Medulla oblongata (tissue), 1 donor: ENCODE measurements at regions not wholly inside any gene's neighbourhood (a gene's known extent, or its start where the extent isn't known, plus 50 kb on each side); places are given as distances from the start of the nearest gene placed in this dataset.

Experiments used
- DNase-seq: peaks from one replicate; pipeline ENCODE4 v3.0.0-alpha.2; 2015; ENCODE audit errors: extremely low spot score

DNA sequence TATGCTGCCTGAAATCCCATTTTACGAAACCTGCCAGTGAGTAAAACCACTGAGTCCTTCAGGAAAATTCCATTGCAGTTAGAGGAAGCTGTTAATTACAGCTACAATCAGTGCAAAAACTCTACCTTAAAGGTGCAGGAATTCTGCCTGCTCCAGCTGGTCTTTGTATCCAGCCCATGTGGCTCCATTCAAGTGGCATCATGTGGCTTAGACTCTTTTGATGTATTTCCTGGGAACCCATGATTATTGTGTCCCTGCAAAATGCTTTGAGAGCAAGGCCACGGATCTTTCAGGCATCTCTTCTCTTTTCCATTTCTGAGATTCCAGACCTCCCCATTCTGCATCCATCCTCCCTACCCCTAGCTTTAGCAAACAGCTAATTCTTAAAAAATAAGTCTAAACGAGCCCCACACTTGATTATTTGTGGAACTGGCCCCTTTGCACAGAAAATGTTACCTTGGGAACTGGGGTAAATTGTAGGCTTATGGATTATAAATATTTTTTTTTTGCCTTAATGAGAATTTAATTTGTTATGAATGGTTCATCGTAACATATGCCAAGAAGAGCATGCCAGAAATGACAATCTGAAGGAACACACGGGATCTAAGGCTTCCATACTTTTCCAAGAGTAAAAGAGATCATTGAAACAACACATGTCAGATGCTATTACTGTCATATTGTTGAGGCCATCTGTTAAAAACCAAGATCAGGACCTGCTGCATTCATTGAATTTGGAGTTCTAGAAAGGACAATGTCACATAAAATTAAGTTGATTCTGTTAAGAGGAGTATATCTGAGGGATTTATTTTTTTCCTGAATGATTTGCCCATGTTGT is 144.6 kb downstream of the TPH2 start:
- no peak for DNase-seq

DNA sequence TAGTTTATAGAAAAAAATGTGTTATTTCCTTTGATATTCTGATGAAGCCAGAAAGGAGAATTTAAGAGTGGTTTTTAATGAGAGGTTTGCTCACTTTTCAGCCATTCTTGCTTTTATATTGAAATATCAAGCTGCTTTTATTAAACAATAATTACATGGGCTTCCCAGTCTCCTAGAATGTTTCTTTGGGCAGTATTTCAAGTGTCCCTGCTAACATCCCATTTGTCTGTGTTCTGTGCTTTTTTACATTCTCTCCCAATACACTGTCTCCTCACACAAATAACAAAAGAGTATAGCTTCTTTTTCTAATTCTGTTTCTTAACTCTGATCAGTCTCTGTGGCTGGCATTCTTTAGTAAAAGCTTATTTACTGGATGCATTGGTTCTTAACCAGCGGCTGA is 145.4 kb downstream of the TPH2 start:
- no peak for DNase-seq

DNA sequence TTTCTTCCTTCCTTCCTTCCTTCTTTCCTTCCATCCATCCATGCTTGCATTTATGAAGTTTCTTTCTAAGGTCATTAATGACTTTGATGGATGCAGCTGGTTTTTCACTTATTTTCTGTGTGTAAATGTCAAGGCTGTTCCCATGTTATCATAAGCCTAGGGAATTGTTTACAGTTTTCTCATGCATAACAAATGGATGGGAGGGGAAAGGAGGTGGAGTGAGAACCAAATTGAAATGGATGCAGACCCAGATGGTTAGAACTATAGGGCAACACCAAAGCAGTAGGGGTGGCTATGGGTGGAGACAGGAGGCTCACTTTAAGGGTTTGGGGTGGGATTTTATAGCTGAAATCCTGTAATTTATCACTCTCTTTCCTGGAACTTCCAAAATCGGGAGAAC is 146.2 kb downstream of the TPH2 start:
- no peak for DNase-seq

DNA sequence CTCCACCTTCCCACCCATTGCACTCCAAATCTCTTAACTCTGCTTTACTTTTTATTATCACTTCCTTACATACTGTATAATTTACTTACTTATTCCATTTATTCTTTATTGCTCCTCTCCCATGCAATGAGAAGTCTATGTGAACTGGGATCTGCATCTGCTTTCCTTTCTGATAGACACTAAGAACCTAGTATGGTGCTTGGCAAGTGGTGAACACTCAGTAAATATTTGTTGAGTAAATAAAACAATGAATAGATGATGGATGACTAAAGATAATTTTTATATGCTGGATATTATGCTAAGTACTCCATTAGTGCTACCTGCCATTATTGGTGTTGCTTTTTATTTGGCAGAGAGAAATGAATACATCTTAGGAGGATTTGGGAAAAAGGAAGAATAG is 151.0 kb downstream of the TPH2 start:
- no peak for DNase-seq

DNA sequence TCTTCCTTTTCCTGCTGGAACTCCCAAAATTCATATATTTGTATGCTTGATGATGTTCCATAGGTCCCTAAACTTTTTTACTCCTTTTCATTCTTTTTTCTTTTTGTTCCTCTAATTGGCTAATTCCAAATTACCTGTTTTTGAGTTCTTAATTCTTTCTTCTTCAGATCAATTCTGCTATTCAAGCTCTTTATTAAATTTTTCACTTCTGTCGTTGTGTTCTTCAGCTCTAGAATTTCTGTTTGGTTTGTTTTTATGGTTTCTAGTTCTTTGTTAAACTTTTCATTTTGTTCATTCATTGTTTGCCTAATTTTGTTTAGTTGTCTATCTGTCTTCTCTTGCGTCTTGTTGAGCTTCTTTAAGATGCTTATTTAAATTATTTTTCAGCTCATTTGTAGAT is 154.8 kb downstream of the TPH2 start:
- DNase-seq, result no peak

DNA sequence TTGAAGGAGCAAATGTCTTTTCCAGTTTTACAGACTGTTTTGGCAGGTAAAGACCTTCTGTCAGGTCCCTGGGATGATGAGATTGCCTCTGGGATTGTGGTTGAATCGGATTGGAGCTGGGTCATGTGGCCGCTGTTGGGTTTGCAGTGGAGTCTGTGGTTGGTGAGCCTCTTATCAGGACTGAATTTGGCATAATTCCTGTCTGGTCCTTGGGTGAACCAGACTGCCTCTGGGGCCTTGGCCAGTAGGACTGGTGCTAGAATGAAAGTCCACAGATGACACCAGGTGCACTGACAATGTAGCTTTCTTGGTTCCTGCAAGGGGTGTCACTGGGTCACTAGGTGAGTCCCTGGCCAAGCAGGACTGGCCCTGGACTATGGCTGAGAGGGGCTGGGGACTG is 155.3 kb downstream of the TPH2 start:
- DNase-seq, result no peak

DNA sequence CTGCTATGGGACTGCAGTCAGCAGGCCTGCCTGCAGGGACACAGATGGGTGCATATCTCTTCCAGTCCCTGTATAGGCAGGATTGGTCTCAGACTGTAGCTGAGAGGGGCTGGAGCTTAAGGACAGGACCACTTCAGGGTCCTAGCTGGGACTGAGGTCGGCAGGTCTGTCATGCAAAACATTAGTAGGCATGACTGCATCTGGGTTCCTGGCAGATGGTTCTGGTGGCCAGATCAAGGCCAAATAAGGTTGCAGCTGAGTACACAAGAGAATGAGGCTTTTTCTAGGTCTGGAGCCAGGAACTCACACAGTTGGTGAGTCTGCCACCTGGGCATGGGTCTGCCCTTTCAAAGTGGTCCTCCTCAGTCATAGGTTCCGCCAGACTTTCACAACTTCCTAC is 155.8 kb downstream of the TPH2 start:
- no peak for DNase-seq

DNA sequence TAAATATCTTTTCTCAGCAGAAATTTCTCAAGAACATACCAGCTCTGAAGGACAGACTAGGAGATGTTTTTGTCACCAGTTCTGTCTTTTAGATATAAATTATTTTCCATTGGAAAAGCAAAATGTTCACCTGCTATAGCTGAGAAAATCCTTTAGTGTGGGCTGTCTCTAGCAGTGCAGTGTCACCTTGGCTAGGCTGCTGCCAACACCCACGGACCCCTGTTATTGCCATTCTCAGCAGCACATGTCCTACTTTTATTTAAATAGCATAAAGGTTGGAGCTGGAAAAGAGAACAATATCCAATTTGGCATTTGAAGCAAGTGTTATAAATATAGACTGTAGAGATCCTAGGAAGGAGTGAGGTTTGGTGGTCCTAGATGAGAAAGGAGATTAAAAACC is 156.4 kb downstream of the TPH2 start:
- DNase-seq, result no peak

DNA sequence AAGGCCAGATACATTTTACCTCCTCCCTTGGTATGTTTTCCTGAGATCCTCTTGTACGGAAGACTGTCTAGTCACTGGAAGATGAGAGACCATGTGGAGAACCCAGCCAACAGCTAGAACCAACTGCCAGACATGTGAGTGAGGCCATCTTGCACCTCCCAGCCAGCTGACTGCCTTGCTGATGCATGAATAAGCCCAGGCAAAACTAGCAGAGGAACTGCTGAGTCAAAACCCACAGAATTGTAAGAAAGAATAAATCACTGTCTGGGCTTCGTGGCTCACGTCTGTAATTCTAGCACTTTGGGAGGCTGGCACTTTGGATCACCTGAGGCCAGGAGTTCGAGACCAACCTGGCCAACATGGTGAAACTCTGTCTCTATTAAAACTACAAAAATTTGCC is 160.0 kb downstream of the TPH2 start:
- DNase-seq, result no peak

DNA sequence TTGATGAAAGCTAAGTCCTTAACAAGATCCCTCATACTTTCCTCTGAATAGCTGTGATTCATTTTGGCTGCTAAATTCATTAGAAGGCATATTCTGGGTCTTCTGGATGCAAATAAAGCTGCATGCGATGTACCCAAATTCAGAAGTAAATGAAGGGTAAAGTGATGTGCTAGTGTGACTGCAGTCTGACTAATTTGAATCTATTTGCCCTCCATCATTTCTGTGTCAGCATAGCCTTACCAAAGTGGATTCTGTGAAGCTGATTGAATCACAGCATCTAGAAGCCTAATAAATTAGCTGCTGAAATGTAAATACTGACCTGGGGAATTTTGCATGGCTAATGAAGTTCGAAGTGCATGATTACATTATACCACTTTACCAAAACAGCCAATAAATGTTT is 162.2 kb downstream of the TPH2 start:
- no peak for DNase-seq

DNA sequence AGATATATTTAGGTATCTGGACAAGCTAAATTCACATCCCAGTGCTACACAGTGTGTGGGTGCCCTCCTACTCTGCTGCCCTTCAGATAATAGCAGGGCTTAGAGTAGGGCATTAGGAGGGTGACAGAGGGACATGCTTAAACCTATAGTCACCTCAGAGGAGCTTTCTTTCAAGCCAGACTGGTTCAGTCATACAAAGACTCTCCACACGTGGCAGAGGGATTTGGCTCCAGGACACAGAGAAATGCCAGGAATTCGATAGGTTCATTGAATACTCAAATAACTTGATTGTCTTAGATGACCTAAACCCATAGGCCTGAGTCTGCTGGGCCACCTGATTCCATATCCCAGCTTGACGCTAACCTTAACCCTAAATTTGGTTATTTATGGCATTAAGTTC is 163.5 kb downstream of the TPH2 start:
- DNase-seq, result no peak

DNA sequence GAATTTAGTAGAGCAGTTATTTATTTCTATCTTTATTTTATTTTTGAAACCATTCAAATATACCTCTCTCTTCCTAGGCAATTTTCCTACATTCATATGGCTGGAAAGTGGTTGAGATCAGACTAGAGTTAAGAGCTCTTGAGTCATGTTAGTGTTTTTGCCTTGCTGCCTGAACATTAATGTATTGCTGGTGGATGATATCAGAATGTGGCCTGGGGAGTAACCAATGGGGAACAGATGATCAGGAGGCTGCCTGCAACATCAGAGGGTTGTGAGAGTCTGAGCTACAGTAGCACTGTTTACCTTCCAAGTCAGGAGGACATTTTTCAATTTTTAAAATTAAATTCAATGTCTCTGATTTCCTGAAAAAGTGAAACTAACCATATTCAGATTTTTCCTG is 166.3 kb upstream of the TRHDE start:
- DNase-seq, result no peak

DNA sequence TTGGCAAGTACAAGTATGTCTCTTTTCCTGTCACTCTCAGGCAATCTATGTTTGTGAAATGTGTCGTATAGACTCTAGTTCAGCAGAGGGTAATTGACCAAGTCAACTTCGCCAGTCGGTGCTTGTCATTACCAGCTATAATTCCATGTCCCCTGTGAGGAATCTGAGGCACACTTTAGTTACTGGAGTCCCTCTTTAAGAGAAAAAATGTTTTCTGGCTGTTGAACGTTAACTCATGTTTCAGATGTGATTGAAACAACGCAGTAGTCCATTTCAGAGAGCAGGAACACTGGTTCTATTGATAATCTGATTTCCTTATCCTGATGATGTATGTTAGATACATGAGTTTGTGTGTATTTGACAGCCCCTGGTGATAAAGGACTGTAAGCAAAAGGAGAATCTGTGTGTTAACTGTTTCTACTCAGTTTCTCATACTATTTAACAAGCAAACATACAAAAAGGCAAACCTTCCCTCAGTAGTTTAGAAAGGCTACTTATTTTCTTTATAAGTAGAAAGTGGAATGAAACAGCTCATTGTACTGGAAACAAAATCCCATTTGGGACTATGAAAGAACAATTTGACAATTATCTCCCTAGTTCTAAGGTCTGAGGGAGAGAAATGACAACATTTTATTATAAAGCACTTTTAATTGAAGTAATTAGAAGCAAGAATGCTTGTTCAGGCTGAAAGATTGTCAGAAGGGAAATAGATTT is 161.1 kb upstream of the TRHDE start:
- peak; percentile 58 for DNase-seq

DNA sequence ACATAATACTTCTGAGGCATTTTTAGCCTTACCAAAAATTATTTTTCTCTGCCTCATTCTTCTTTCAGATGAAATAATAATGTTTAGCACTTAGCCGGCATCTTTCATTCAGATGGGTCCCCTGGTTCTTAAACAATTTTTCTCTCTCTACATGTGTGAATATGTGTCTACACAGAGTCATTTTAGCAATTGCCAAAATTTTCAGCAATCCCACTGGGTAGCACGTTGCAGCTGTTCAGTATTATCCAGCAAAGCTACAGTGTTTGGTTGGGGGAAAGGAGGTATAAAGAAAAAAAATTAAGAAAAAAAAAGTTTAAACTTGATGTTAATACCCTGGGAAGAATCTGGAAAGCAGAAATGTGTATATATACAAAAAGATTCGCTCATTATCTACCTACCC is 160.5 kb upstream of the TRHDE start:
- DNase-seq, result peak; percentile 6

DNA sequence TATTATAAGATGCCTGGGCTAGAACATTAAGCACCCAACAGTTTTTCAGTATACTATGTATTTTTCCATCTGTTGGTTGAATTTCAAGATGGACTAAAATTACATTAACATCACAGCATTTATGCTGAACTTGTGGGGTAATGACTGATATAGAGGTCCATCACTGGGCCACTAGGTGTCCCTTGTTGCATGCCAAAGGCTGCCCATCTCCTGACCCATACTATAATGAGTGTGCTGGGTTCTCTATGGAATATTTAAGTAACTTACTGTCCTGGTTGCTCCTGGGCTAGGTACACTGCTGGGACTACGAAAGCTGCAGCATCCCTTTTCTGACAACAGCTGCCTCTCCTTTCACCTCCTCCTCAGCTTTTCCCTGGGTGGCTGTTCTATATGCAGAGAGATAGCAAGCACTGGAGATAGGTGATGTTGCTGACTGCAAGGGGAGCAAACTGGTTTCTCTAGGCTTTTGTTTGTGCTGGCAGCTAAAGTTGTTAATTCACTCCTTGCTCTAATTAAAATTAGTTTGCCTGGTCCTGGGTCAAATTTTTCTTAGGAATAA is 138.6 kb upstream of the TRHDE start:
- no peak for DNase-seq

DNA sequence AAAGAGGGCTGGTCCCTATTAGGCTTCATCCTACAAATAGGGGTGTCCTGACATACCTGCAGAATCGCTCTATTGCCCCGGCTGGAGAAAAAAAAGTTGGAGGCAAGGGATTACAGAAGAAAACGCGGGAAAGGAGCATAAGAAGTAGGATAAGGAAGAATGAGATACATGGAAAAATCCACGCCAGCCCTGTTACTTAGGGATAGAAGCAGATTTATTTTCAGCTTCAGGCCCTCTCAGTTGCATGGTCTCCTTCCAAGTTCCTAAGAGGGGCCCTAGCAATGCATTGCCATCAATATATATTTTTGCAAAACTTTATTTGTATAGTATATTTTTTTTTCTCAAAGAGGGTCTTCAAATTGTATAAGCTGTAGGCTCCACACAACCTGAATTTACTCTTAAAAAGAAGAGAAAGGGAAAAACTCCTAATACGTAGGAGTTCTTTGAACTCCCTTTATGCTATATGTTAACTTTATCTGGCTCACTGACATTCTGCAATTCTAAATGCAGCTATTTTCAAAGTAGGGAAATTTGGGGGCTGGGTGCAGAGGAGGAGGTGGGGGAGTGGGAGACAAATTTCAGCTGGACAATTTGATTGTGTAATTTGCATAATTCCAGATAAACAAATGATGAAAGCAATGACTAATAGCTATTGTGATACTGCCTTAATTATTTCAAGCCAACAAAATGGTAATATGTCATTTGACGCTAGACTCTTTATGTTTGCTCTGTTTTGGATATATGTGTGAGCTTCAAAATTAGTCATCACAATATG is 137.7 kb upstream of the TRHDE start:
- no peak for DNase-seq

DNA sequence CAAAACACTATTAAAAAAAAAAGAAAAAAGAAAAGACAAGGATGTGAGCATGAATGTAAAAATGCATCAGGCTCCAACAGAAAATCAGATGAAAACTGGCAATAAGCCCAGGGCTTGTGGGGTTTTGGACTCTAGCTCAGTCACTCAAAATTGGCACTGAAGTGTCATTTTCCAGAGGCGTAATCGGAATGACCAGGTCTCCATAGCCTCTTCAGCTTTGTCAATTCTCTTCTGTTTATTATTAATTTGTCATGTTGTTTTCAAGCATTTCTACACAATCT is 137.2 kb upstream of the TRHDE start:
- no peak for DNase-seq

DNA sequence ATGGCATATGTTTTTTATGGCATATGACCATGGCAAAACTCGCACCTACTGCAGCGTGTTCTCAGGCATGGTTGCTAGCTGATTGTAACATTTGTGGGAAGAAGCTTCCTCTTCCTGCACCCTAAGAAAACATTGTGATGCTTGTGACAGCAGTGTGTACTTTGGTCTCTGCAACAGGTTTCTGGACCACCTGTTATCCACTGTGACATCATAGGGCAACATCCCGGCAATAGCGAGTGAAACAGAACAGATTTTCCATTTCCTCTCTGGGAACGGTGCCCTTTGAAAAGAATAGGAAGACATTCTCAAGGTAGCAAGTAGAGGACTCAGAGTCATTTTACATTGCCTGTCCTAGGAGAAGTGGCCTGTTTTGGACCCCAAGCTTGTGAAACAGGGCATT is 135.4 kb upstream of the TRHDE start:
- DNase-seq, result no peak

DNA sequence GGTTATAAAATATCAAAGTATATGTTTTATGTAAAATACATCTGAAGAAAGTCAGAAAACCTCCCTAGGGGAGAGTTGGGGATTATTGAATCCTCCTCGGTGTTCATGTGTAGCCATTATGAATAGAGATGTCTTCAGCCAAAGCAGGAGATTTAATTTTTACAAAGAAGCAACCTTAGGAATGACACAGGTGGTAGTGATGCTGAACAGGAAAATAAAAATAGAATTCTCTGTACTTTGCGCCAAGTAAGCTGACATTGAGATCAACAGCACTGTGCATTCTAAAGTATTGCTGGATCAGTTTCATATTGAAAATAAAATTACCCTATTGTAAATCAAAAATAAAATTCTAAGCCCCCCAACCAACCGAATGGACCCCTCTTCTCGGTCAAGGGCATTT is 132.8 kb upstream of the TRHDE start:
- no peak for DNase-seq

DNA sequence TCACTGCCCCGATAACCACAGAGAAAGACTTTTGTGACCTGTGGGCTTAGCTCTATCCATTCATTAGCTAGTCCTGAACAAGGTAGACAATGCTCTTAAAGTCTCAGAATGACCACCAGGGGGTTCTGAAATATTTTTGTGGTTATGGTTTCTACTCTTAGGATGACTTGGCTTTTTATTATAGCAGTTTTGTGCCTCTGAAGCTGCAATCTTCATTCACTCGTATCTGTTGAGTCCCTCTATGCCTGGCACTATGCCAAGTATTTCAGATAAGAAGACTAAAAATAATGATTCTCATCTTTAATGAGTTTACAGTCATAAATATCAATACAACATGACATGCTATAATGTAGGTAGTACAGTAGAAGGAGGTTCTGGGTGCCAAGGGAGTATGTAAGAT is 130.8 kb upstream of the TRHDE start:
- no peak for DNase-seq

DNA sequence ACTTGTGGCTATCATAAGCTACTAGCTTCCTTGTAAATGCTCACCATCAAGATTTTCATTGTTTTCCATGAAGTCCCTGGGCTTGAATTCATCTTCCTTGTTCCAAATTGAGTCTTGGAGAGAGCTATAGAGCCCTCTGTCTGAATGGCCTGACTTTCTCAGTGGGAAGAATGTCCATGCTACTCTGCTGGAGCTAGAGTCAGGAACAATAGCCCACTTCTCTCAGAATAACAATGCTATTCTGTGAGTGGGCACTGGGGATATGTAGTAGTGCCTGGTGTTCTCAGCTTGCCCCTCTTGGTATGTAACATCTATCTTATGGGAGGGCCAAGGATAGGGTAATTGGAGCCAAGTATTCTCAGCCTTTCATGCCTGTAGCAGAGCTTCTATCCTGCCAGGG is 127.6 kb upstream of the TRHDE start:
- peak; percentile 33 for DNase-seq

DNA sequence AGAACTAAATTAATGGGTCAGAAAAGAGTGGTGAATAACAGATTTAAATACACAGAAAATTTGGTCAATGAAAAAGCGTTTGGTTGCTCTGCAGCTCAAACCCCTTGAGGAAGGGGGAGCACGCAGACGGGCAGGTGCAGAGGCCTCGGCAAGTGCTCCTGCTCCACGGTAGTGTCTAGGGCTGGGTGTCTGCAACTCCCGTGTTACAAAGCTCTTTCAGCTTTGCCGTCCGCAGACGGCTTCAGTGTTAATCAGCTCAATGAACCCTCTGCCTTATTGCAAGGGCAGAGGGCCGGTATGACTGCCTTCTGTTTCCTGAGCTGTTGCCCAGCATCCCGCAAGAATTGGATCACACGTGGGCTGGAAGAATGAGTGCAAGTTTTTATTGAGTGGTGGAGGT is 125.7 kb upstream of the TRHDE start:
- DNase-seq, result no peak

DNA sequence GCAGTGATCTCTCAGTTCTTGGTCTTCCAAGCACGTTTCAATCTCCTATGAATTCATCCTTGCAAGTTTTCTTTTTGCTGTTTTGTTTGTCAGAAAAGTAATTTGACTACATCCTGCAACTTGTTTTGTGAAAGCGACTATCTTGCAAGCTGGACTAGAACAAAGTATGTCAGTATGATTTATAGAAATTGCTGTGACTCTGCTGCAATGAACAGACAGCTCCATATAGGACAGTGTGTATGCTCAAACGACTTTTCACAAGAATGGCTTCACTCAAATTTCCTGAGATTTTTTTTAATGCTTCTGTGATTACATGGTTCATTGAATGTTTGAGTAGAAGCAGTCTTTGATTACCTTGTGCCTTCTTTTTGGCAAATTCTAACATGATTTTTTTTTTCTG is 123.5 kb upstream of the TRHDE start:
- no peak for DNase-seq
